T-helper 2 cell (primary cell): ENCODE measurements at regions not wholly inside any gene's neighbourhood (a gene's known extent, or its start where the extent isn't known, plus 50 kb on each side); places are given as distances from the start of the nearest gene placed in this dataset.
"Not testable (repeated sequence)": the region's sequence is repeated elsewhere in the genome, so short reads cannot be mapped to it uniquely, and the experiment has no call there.

ENCODE experiments used
- DNase-seq, 5 experiments: peaks; one replicate each; pipeline versions ENCODE4 v3.0.0 to v3.0.0-alpha.2; 2012 to 2022

- DNase-seq = no peak
These were observed 323.8 kb upstream of the DCN start for GRCh38 chr12:91506452-91506851.

DNA sequence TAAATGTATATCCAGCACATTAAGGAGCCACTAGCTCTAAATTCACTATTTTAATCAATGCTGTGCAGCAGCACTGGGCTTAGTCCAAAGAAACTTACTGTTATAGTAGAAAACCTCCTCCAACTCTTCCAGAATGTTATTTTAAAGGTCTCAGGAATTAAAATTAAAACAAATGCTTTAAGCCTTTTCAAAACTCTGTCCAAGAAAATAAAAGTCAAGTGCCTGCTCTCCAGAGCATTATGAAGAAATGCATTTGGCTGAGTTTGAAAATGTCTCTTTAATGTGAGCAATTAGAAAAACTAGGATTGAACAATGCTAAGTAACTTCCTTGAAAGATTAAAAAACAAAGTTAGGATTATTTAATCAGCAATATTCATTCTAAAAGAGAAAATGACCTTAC, 322.4 kb upstream of the DCN start:
- no peak for DNase-seq

- no peak for DNase-seq
These were observed 319.6 kb upstream of the DCN start for GRCh38 chr12:91502208-91502607.

- DNase-seq = no peak
These were observed 313.7 kb upstream of the DCN start for GRCh38 chr12:91496337-91496736.

- DNase-seq = no peak
These were observed 310.7 kb upstream of the DCN start for GRCh38 chr12:91493308-91493707.

GRCh38 chr12:91492648-91493047, 310.0 kb upstream of the DCN start:
- no peak for DNase-seq

DNA sequence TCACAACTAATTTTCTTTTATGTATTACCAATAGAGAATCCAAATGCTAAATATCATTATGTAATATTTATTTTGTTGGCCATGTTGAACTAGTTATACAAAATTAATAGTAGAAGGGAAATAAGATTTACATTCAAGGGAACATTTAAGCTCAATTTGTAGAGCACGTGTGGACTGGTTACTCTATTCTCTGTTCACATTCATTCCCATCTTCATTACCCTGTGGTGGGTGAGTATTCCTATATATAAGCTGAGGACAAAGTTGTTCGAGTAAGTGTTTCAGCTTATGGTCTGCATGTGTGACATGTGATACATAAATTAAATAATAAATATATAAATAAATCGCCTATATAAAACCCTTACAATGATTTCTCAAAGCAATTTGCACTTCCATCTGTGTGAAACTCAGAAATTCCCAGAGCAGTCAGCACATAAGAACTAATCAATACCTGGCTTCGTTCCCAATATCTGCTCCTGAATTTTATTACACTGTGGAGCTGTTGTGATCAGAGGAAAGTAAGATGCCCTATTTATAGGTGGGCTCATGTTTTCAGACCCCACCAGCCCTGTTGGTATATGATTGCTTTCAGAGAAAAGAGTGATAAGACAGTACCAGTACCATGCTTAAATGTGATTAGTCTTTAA, 308.2 kb upstream of the DCN start:
- DNase-seq = no peak

- DNase-seq = no peak
These were observed 300.9 kb upstream of the DCN start for GRCh38 chr12:91483471-91483985.

GRCh38 chr12:91482231-91482630, 299.6 kb upstream of the DCN start:
- no peak for DNase-seq

DNA sequence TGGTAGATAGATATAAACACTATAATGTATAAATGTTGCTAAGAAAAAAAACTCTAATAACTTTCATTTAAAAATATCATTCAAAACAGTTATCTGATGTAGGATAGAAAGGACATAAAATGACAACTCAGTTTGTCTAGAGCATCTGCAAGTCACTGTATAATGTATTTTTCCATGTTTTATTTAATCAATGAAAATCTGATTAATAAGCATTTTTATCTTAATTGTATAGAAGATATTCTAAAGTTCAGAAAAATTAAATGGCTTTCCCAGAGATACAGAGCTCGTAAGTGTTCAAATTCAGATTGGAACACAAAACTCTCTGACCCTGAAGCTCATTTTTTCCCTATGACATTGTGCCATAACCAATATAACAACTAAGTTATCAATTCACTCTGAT, 295.9 kb upstream of the DCN start:
- DNase-seq = no peak

GRCh38 chr12:91467686-91468085, 285.1 kb upstream of the DCN start:
- DNase-seq = no peak

DNA sequence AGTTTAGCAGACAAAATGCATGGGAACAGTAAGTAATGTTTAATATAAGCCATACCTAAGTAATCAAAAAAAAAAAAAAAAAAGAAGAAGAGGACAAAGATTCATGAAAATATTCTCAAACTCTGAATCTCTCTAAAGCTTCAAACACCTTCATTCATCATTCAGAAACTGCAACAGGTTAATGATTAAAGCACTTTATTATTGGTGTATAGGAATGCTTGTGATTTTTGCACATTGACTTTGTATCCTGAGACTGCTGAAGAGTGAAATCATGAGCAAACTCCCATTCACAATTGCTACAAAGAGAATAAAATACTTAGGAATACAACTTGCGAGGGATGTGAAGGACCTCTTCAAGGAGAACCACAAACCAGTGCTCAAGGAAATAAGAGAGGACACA, 278.4 kb upstream of the DCN start:
- no peak for DNase-seq

DNA sequence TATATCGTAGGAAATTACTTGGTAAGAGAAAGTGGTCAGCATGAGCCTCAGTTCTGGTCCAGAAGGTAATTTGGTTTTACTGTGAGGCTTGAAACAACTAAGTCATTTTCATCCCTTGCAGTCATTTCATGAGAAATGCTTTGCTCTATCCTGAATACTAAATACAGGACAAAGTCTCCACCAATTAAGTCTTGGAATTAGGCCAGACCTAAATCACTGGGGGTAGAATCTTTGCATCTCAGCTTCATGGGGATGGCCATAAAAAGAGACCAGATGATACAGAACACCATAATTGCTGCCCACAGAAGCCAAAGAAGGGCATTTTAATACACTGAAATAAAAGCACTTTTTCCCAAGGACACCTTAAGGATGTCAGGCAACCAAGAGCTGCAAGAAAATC, 277.9 kb upstream of the DCN start:
- DNase-seq = no peak

DNA sequence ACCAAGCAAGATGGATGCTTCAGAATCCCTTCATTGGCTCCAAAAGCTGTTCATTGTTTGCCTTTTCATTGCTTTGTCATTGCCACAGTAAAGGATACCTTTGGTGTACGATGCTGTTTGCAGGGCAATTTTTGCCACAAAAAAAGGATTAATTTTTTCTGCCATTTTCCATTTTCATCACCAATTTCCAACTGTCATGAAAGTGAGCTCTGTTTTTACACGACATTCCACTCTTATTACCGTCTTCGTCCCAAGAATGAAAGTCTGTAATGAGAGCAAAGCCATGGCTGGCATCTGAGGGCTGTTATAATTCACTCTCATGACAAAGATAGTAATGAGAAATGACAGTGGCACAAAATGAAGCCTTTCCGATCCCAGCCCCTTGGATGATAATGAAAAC, 272.7 kb upstream of the DCN start:
- no peak for DNase-seq

- no peak for DNase-seq
These were observed 271.6 kb upstream of the DCN start for GRCh38 chr12:91454179-91454578.

DNA sequence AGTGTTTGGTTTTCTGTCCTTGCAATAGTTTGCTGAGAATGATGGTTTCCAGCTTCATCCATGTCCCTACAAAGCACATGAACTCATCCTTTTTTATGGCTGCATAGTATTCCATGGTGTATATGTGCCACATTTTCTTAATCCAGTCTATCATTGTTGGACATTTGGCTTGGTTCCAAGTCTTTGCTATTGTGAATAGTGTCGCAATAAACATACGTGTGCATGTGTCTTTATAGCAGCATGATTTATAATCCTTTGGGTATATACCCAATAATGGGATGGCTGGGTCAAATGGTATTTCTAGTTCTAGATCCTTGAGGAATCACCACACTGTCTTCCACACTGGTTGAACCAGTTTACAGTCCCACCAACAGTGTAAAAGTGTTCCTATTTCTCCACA, 269.8 kb upstream of the DCN start:
- not testable (repeated sequence) for DNase-seq

- DNase-seq = no peak
These were observed 259.7 kb upstream of the DCN start for GRCh38 chr12:91441993-91442952.

- DNase-seq = no peak
These were observed 258.6 kb upstream of the DCN start for GRCh38 chr12:91441246-91441645.

DNA sequence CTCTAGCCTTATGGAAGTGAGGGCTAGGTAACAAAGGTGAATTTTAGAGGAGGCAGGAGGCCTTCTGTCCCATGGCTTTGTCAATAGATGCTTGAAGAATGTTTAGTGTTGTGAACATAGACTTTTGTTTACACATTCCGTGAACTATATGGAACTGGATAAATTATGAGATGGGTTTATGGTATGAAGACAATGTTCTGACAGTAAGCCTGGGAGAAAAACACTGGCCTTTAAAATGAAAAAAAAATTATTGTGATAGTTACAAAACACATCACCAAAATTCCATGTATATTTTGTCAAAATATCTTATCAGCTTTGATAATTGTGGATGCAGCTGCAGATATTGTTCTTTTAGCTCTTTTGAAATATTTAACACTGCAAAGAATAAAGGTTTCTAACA, 251.5 kb upstream of the DCN start:
- no peak for DNase-seq

- DNase-seq = no peak
These were observed 250.1 kb upstream of the DCN start for GRCh38 chr12:91432755-91433154.

GRCh38 chr12:91432089-91432488, 249.5 kb upstream of the DCN start:
- no peak for DNase-seq

- DNase-seq = no peak
These were observed 241.9 kb upstream of the DCN start for GRCh38 chr12:91424506-91424905.

DNA sequence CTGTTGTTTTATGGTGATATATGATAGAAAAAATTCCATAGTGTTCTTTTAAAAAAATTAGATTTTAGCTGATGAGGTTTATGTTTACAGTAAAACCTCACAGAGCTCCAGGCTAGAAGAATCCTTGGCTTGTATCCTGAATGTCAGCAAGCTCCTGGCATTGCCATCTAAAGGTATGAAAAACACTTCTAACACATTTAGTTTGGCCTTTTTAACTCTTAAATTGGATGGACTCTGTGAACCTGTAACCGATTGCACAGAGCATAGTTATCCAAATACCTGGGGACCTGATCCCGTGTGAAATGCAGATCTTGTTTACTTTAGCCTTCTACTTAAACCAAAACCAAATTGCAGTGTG, 241.1 kb upstream of the DCN start:
- no peak for DNase-seq
